ENCODE measurements at regions not wholly inside any gene's neighbourhood (a gene's known extent, or its start where the extent isn't known, plus 50 kb on each side); places are given as distances from the start of the nearest gene placed in this dataset.

- Histone ChIP-seq H3K27ac (no peak overlapping the region), H3K4me1 (ENCODE audit: control insufficient read depth in 1 of 2, low read depth in 2 of 2) (no peaks in the 10 kb centered on the region), H3K27me3 (replicated peaks; ENCODE audit: insufficient read depth) (no peaks in the 10 kb centered on the region), H3K4me3 (no peak overlapping the region), H3K9me3 (no peaks in the 10 kb centered on the region), H3K36me3 (no peaks in the 10 kb centered on the region)
- DNase-seq (ENCODE audit: low spot score) (no peak), ATAC-seq (ENCODE audit: insufficient number of reproducible peaks, low FRiP score, low read depth) (no peak)
- no peak for TF ChIP-seq CTCF (IDR thresholded peaks at IDR 0.05)
These were observed 356.3 kb downstream of the ZEB2 start for GRCh38 chr2:144163592-144163991.

DNA sequence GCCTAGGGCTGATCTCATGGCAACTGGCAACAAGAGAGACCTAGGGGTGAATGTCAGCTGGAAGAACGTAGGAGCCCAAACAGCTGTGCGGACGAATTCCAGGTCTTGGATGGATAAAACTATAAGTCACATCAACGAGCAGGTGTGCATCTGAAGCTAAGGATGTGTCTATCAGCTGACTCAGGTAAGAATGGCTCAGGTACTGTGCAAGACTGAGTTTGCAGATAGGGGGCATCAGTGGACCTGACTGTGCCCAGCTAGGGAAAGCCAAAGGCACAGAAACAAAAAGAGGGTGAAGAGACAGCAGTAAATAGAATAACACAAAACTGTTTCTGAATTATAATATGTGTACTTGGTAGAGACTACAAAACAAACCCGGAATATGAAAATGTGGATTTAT, 357.3 kb downstream of the ZEB2 start:
- H3K36me3 ChIP-seq: no peaks in the 10 kb centered on the region
- H3K27me3 ChIP-seq (replicated peaks; ENCODE audit: insufficient read depth): no peaks in the 10 kb centered on the region
- H3K27ac ChIP-seq: no peak overlapping the region
- no peaks in the 10 kb centered on the region for H3K4me1 ChIP-seq (ENCODE audit: control insufficient read depth in 1 of 2, low read depth in 2 of 2)
- no peaks in the 10 kb centered on the region for H3K9me3 ChIP-seq
- H3K4me3 ChIP-seq: no peak overlapping the region
- DNase-seq (ENCODE audit: low spot score): no peak
- no peak for TF ChIP-seq CTCF (IDR thresholded peaks at IDR 0.05)
- ATAC-seq (ENCODE audit: insufficient number of reproducible peaks, low FRiP score, low read depth): no peak

- Histone ChIP-seq H3K4me3 (no peak overlapping the region), H3K4me1 (ENCODE audit: control insufficient read depth in 1 of 2, low read depth in 2 of 2) (peaks cover under 1 to 4% of the 10 kb centered on the region in 2 donors), H3K27me3 (replicated peaks; ENCODE audit: insufficient read depth) (no peaks in the 10 kb centered on the region), H3K9me3 (no peaks in the 10 kb centered on the region), H3K36me3 (no peaks in the 10 kb centered on the region), H3K27ac (no peak overlapping the region)
- no peak for DNase-seq (ENCODE audit: low spot score)
- no peak for ATAC-seq (ENCODE audit: insufficient number of reproducible peaks, low FRiP score, low read depth)
- no peak for TF ChIP-seq CTCF (IDR thresholded peaks at IDR 0.05)
These were observed 358.9 kb downstream of the ZEB2 start for GRCh38 chr2:144161061-144161460.

DNA sequence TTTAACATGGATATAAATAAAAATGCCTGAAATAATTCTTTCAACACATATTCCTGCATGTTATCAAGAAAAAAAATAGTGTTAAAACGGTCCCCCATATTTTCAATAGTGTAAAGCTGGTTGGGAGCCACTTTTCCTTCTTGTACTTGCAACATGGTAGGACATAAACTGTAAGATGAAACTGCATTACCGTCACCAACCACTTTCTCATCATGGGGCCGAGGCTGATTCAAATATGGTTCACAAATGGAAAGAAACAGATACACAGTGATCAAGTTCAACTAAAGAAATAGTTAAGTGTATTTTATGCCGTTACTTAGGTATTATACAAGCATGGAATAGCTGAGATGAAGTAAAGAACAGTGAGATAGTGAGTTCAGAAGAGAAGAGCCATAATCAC, 360.7 kb downstream of the ZEB2 start:
- no peak overlapping the region for H3K4me3 ChIP-seq
- no peak overlapping the region for H3K27ac ChIP-seq
- H3K4me1 ChIP-seq (ENCODE audit: control insufficient read depth in 1 of 2, low read depth in 2 of 2): peaks cover 4 to 5% of the 10 kb centered on the region in 2 donors
- H3K27me3 ChIP-seq (replicated peaks; ENCODE audit: insufficient read depth): no peaks in the 10 kb centered on the region
- ATAC-seq (ENCODE audit: insufficient number of reproducible peaks, low FRiP score, low read depth) (no peak), DNase-seq (ENCODE audit: low spot score) (no peak)
- H3K9me3 ChIP-seq: no peaks in the 10 kb centered on the region
- H3K36me3 ChIP-seq: no peaks in the 10 kb centered on the region
- no peak for TF ChIP-seq CTCF (IDR thresholded peaks at IDR 0.05)

GRCh38 chr2:144158096-144158495, 361.8 kb downstream of the ZEB2 start:
- ATAC-seq (ENCODE audit: insufficient number of reproducible peaks, low FRiP score, low read depth) (no peak), DNase-seq (ENCODE audit: low spot score) (no peak)
- Histone ChIP-seq H3K27me3 (replicated peaks; ENCODE audit: insufficient read depth) (no peaks in the 10 kb centered on the region), H3K9me3 (no peaks in the 10 kb centered on the region), H3K4me1 (ENCODE audit: control insufficient read depth in 1 of 2, low read depth in 2 of 2) (peaks cover 4 to 5% of the 10 kb centered on the region in 2 donors), H3K4me3 (no peak overlapping the region), H3K36me3 (no peaks in the 10 kb centered on the region), H3K27ac (no peak overlapping the region)
- TF ChIP-seq CTCF (IDR thresholded peaks at IDR 0.05): no peak

Measured in thoracic aorta (tissue), 2 donors.